Adrenal gland (tissue), 9 donors: ENCODE measurements at regions not wholly inside any gene's neighbourhood (a gene's known extent, or its start where the extent isn't known, plus 50 kb on each side); places are given as distances from the start of the nearest gene placed in this dataset.

ENCODE experiments used
- DNase-seq, 7 donors: peaks; one replicate each; pipeline ENCODE4 v3.0.0-alpha.2; 2019 to 2020
- H3K27ac ChIP-seq, 5 donors: fragments of 200-600 bp; sonication (generic) in 4 of 5; 1 replicate in 3 of 5; 2 replicates in 2 of 5; pipeline versions ENCODE4 v1.5.1 to v1.8.0; 2016 to 2020; ENCODE audit warnings: mild to moderate bottlenecking in 1 of 5
- H3K27me3 ChIP-seq: fragments of 200-600 bp; 2 replicates; pipeline ENCODE4 v1.8.0; 2021
- H3K36me3 ChIP-seq, 2 donors: fragments of 200-600 bp; replicated peaks in 1 of 2; 1 replicate in 1 of 2; 2 replicates in 1 of 2; pipeline versions ENCODE4 v1.5.1 to v1.8.0; 2018 to 2022
- H3K4me1 ChIP-seq, 2 donors: fragments of 200-600 bp; replicated peaks in 1 of 2; 1 replicate in 1 of 2; 2 replicates in 1 of 2; pipeline versions ENCODE4 v1.5.1 to v1.8.0; 2018 to 2021
- H3K4me3 ChIP-seq, 4 donors: fragments of 200-600 bp; sonication (generic) in 3 of 4; one replicate each; pipeline ENCODE4 v1.5.1; 2016 to 2018
- H3K9me3 ChIP-seq, 3 donors: fragments of 200-600 bp; sonication (generic) in 1 of 3; replicated peaks in 1 of 3; 1 replicate in 2 of 3; 2 replicates in 1 of 3; pipeline versions ENCODE4 v1.5.1 to v1.8.0; 2016 to 2021
- POLR2A ChIP-seq, 2 donors: fragments of 450-650 bp; IDR thresholded peaks; one replicate each; pipeline ENCODE4 v1.6.1; 2017; ENCODE audit warnings: antibody characterized with exemption in 2 of 2, mild to moderate bottlenecking in 2 of 2, moderate library complexity in 1 of 2
- WGBS, 4 donors: extraction: QIAGEN DNeasy Blood & Tissue Kit in 2 of 4; methylation state at CpG; one replicate each; pipeline versions ENCODE4 v1.1.5 to v1.1.7; 2013 to 2017; 5-methylcytosine and 5-hydroxymethylcytosine counted together
- intact Hi-C, 2 donors: fragments of 100-400 bp; cut with DNase I; formaldehyde crosslinking; loops; one replicate each; pipeline versions ENCODE4 v1.14.1 to v1.15.0; 2022 to 2023
- TF ChIP-seq, protein P1 (sequence below), 6 experiments: fragments of 450-650 bp in 4 of 6; fragments of 200-600 bp in 2 of 6; sonication (generic) in 1 of 6; IDR thresholded peaks; 1 replicate in 5 of 6; 2 replicates in 1 of 6; pipeline versions ENCODE4 v1.5.1 to v1.8.0; 2016 to 2021; ENCODE audit warnings: antibody characterized with exemption in 6 of 6, mild to moderate bottlenecking in 2 of 6, moderate library complexity in 1 of 6
- donor health status: healthy with polysubstance abuse.
- donor health status: Bipolar disorder and iron deficiency.
- donor health status: DM: yes; HTN: yes; CAD: no.
- donor health status: DM: no; HTN: no; CAD: no.
- donor health status: DM: no; HTN: no; CAD: no.

DNA sequence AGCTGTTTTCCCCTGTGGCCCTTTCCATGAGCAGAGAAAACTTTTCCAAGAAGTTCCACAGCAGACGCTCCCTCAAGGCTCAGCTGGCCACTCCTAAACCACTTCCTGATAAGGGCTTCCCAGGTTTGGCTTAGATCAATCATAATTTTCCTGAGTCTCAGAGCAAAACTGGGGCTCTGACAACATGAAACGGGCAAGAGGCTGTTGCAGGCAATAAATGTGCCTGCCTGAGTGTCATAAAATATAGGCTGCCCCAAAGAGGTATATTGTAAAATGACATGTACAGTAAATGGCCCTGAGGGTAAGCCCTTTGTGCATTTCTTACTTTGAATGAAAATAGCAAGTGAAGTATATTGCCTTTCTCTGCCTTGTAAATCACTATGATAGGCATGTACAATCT, 105.6 kb upstream of the UXS1 start:
- no peak for DNase-seq
- Histone ChIP-seq H3K4me3 (no peak overlapping the region), H3K36me3 (no peaks in the 10 kb centered on the region), H3K27ac (no peak overlapping the region), H3K4me1 (no peaks in the 10 kb centered on the region), H3K9me3 (no peaks in the 10 kb centered on the region), H3K27me3 (no peaks in the 10 kb centered on the region)
- TF ChIP-seq, protein P1, sequence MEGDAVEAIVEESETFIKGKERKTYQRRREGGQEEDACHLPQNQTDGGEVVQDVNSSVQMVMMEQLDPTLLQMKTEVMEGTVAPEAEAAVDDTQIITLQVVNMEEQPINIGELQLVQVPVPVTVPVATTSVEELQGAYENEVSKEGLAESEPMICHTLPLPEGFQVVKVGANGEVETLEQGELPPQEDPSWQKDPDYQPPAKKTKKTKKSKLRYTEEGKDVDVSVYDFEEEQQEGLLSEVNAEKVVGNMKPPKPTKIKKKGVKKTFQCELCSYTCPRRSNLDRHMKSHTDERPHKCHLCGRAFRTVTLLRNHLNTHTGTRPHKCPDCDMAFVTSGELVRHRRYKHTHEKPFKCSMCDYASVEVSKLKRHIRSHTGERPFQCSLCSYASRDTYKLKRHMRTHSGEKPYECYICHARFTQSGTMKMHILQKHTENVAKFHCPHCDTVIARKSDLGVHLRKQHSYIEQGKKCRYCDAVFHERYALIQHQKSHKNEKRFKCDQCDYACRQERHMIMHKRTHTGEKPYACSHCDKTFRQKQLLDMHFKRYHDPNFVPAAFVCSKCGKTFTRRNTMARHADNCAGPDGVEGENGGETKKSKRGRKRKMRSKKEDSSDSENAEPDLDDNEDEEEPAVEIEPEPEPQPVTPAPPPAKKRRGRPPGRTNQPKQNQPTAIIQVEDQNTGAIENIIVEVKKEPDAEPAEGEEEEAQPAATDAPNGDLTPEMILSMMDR (IDR thresholded peaks at IDR 0.05), result no peak
- TF ChIP-seq POLR2A (IDR thresholded peaks at IDR 0.05), result no peak
- WGBS, 4 donors, result 32 to 63% (median 46%) methylated on average over 2 of the region's 2 CpGs
- intact Hi-C loops, result no loop called here

DNA sequence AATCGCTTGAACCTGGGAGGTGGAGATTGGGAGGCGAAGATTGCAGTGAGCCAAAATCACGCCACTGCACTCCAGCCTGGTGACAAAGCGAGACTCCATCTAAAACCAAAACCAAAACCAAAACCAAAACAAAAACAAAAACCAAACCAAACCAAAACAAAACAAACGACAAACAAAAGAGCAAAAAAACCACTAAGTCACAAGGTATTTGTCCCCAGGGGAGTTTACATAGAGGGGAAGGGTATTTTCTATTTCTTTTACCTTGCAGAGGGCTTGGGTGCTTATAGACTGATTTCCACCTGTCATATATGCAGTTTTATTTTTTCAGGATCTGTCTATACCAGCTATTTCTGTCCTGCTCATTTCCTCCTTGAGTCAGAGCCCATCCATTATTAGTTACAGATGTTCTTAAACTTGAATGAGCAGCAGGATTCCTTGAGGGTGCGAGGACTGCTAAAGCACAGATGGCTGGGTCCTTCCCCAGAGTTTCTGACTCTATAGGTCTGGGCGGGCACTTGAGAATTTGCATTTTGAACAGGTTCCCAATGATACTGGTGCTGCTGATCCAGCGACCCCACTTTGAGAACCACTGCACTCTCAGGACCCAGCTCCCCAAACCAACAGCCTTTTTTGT, 102.2 kb upstream of the UXS1 start:
- H3K4me3 ChIP-seq, result no peak overlapping the region
- TF ChIP-seq, protein P1 (IDR thresholded peaks at IDR 0.05), result no peak
- no peak for TF ChIP-seq POLR2A (IDR thresholded peaks at IDR 0.05)

DNA sequence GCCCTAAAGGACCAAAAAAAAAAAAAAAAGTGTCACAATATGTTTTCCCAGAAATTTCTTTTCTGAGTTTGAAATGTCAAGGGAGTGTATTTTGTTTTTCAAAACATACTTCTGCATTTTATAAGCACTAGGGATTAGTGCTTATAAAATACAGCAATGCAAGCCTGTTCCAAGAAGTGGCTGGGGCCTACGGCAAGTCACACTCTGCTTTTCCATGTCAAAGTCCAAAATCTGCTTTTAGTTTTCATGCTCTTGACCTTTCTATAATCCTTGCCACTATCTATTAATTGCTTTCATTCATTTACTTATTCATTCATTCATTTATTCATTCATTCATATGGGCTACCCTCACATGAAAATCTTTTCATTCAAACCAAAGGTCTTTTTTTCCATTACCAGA, 100.1 kb upstream of the UXS1 start:
- DNase-seq, result no peak
- H3K27ac ChIP-seq, result no peak overlapping the region
- no peaks in the 10 kb centered on the region for H3K36me3 ChIP-seq
- no peak overlapping the region for H3K4me3 ChIP-seq
- 86 to 97% (median 95%) methylated on average over 1 of the region's 1 CpG for WGBS, 4 donors
- no peaks in the 10 kb centered on the region for H3K4me1 ChIP-seq
- H3K27me3 ChIP-seq, result no peaks in the 10 kb centered on the region
- H3K9me3 ChIP-seq, result no peaks in the 10 kb centered on the region
- intact Hi-C loops, result no loop called here
- TF ChIP-seq POLR2A (IDR thresholded peaks at IDR 0.05), result no peak
- TF ChIP-seq, protein P1 (IDR thresholded peaks at IDR 0.05), result no peak

More for the DNA sequence above, 102.2 kb upstream of the UXS1 start:
- no peaks in the 10 kb centered on the region for H3K36me3 ChIP-seq
- H3K27ac ChIP-seq, result no peak overlapping the region
- intact Hi-C loops, result no loop called here
- 88 to 91% (median 90%) methylated on average over 8 of the region's 8 CpGs for WGBS, 4 donors
- no peaks in the 10 kb centered on the region for H3K27me3 ChIP-seq
- DNase-seq, result no peak
- no peaks in the 10 kb centered on the region for H3K9me3 ChIP-seq
- H3K4me1 ChIP-seq, result no peaks in the 10 kb centered on the region

DNA sequence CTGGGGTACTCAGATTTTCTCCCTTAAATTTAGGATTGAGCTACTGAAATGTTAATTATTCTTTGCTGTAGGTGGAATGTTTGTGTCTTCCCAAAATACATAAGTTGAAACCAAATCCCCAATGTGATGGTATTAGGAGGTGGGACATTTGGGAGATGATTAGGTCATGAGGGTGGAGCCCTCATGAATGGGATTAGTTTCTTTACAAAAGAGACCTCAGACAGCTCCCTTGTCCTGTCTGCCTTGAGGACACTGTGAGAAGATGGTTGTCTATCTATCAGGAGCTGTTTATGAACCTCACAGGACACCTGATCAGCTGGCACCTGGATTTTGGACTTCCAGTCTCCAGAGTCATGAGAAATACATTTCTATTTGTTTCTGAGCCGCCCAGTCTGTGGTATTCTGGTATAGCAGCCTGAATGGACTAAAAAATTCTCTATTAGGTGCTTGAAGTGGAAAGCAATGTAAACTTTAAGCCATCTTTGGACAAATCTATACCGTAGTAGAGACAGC, 99.2 kb upstream of the UXS1 start:
- no peak for DNase-seq
- 85 to 88% (median 86%) methylated on average over 2 of the region's 2 CpGs for WGBS, 4 donors
- H3K36me3 ChIP-seq, result no peaks in the 10 kb centered on the region
- H3K27ac ChIP-seq, result no peak overlapping the region
- H3K9me3 ChIP-seq, result no peaks in the 10 kb centered on the region
- intact Hi-C loops, result no loop called here
- H3K4me3 ChIP-seq, result no peak overlapping the region
- no peaks in the 10 kb centered on the region for H3K27me3 ChIP-seq
- H3K4me1 ChIP-seq, result no peaks in the 10 kb centered on the region
- no peak for TF ChIP-seq POLR2A (IDR thresholded peaks at IDR 0.05)
- TF ChIP-seq, protein P1 (IDR thresholded peaks at IDR 0.05), result no peak
